ENCODE measurements at regions not wholly inside any gene's neighbourhood (a gene's known extent, or its start where the extent isn't known, plus 50 kb on each side); places are given as distances from the start of the nearest gene placed in this dataset.
A peak's percentile ranks its signal among the peaks of the same experiment; 100 is the strongest.
"Not testable (repeated sequence)": the region's sequence is repeated elsewhere in the genome, so short reads cannot be mapped to it uniquely, and the experiment has no call there.

- peaks cover 16% of the 10 kb centered on the region for H3K9me3 Mint-ChIP-seq
- no peaks in the 10 kb centered on the region for H3K27me3 Mint-ChIP-seq (ENCODE audit: insufficient read depth)
- H3K27ac Mint-ChIP-seq, result no peak overlapping the region
- DNase-seq, result no peak
- H3K36me3 Mint-ChIP-seq (ENCODE audit: low read depth), result peaks cover 7% of the 10 kb centered on the region
- peaks cover 10% of the 10 kb centered on the region for H3K4me1 Mint-ChIP-seq (ENCODE audit: low read depth)
- no peak for TF ChIP-seq CTCF (IDR thresholded peaks at IDR 0.05)
- H3K4me3 Mint-ChIP-seq, result no peak overlapping the region
These were observed 1084.3 kb upstream of the GJE1 start for GRCh38 chr6:141048451-141048850.

GRCh38 chr6:141046496-141046895 lies 1086.2 kb upstream of the GJE1 start:
- Mint-ChIP-seq H3K36me3 (ENCODE audit: low read depth) (peaks cover 12% of the 10 kb centered on the region), H3K4me1 (ENCODE audit: low read depth) (peaks cover 10% of the 10 kb centered on the region), H3K9me3 (peaks cover 21% of the 10 kb centered on the region)
- not testable (repeated sequence) for H3K27ac Mint-ChIP-seq; H3K27me3 Mint-ChIP-seq (ENCODE audit: insufficient read depth); H3K4me3 Mint-ChIP-seq
- DNase-seq, result peak; percentile 51

- no peak overlapping the region for H3K4me3 Mint-ChIP-seq
- no peak overlapping the region for H3K27ac Mint-ChIP-seq
- no peak for DNase-seq
- H3K36me3 Mint-ChIP-seq (ENCODE audit: low read depth), result peaks cover 20% of the 10 kb centered on the region
- no peak for TF ChIP-seq CTCF (IDR thresholded peaks at IDR 0.05)
- peaks cover 18% of the 10 kb centered on the region for H3K9me3 Mint-ChIP-seq
- peaks cover 7% of the 10 kb centered on the region for H3K4me1 Mint-ChIP-seq (ENCODE audit: low read depth)
- H3K27me3 Mint-ChIP-seq (ENCODE audit: insufficient read depth), result no peaks in the 10 kb centered on the region
These were observed 1091.1 kb upstream of the GJE1 start for GRCh38 chr6:141041596-141042087.

- Mint-ChIP-seq H3K36me3 (ENCODE audit: low read depth) (peaks cover 4% of the 10 kb centered on the region; the same call in 1 of the 2 replicates), H3K4me3 (no peak overlapping the region), H3K27me3 (ENCODE audit: insufficient read depth) (no peaks in the 10 kb centered on the region), H3K27ac (no peak overlapping the region), H3K4me1 (ENCODE audit: low read depth) (peaks cover 14% of the 10 kb centered on the region), H3K9me3 (peaks cover 4% of the 10 kb centered on the region; the same call in 1 of the 2 replicates)
- TF ChIP-seq CTCF (IDR thresholded peaks at IDR 0.05), result no peak
- no peak for DNase-seq
These were observed 1097.2 kb upstream of the GJE1 start for GRCh38 chr6:141035312-141036200.

- Mint-ChIP-seq H3K27me3 (ENCODE audit: insufficient read depth) (no peaks in the 10 kb centered on the region), H3K27ac (no peak overlapping the region), H3K36me3 (ENCODE audit: low read depth) (no peaks in the 10 kb centered on the region), H3K9me3 (no peaks in the 10 kb centered on the region), H3K4me3 (no peak overlapping the region), H3K4me1 (ENCODE audit: low read depth) (peaks cover 14% of the 10 kb centered on the region)
- no peak for TF ChIP-seq CTCF (IDR thresholded peaks at IDR 0.05)
- no peak for DNase-seq
These were observed 1099.6 kb upstream of the GJE1 start for GRCh38 chr6:141033101-141033500.

GRCh38 chr6:141029908-141030307 lies 1102.8 kb upstream of the GJE1 start:
- Mint-ChIP-seq H3K9me3 (no peaks in the 10 kb centered on the region), H3K4me1 (ENCODE audit: low read depth) (peaks cover 23% of the 10 kb centered on the region), H3K27ac (no peak overlapping the region), H3K4me3 (no peak overlapping the region), H3K27me3 (ENCODE audit: insufficient read depth) (no peaks in the 10 kb centered on the region), H3K36me3 (ENCODE audit: low read depth) (no peaks in the 10 kb centered on the region)
- TF ChIP-seq CTCF (IDR thresholded peaks at IDR 0.05), result no peak
- DNase-seq, result no peak

Measured in HFFc6 (cell line).